ENCODE measurements at regions not wholly inside any gene's neighbourhood (a gene's known extent, or its start where the extent isn't known, plus 50 kb on each side); places are given as distances from the start of the nearest gene placed in this dataset.

- no peak for TF ChIP-seq ZNF521 (tag by site-specific recombination; IDR thresholded peaks at IDR 0.05)
- TF ChIP-seq PRDM4 (tag by site-specific recombination; IDR thresholded peaks at IDR 0.05) = no peak
- no peak for TF ChIP-seq CTCF (tag by site-specific recombination; IDR thresholded peaks at IDR 0.05)
- no peak for TF ChIP-seq ZNF629 (tag by site-specific recombination; IDR thresholded peaks at IDR 0.05)
- no peak for TF ChIP-seq ZNF600 (tag by site-specific recombination; IDR thresholded peaks at IDR 0.05)
Observed at GRCh38 chr12:84648425-84648824, 264.2 kb downstream of the SLC6A15 start.
